ENCODE measurements at regions not wholly inside any gene's neighbourhood (a gene's known extent, or its start where the extent isn't known, plus 50 kb on each side); places are given as distances from the start of the nearest gene placed in this dataset.
A peak's percentile ranks its signal among the peaks of the same experiment; 100 is the strongest.
"Not testable (repeated sequence)": the region's sequence is repeated elsewhere in the genome, so short reads cannot be mapped to it uniquely, and the experiment has no call there.

GRCh38 chr6:14889611-14890593 lies 356.0 kb upstream of the JARID2 start:
- H3K36me3 ChIP-seq (ENCODE audit: control insufficient read depth in 2 of 2, insufficient read depth in 1 of 2, low read length in 2 of 2): no peaks in the 10 kb centered on the region
- no peaks in the 10 kb centered on the region for H3K9me3 ChIP-seq (ENCODE audit: control insufficient read depth, insufficient read depth, low read depth, low read length)
- no peak for TF ChIP-seq ZNF404 (tag by site-specific recombination; IDR thresholded peaks at IDR 0.05)
- no peak for TF ChIP-seq ZNF558 (tag by site-specific recombination; IDR thresholded peaks at IDR 0.05)
- TF ChIP-seq HOXD13 (CRISPR knock-in tag; IDR thresholded peaks at IDR 0.05; ENCODE audit: borderline replicate concordance): peak; percentile 75; the same call in 1 of the 2 replicates
- no peak for TF ChIP-seq ZNF155 (tag by site-specific recombination; IDR thresholded peaks at IDR 0.05)
- TF ChIP-seq FEZF1 (tag by site-specific recombination; IDR thresholded peaks at IDR 0.05): peak; percentile 40; the same call in 1 of the 2 replicates
- TF ChIP-seq ZNF398 (tag by site-specific recombination; IDR thresholded peaks at IDR 0.05): no peak
- 0 out of 2 replicates have a peak, but pooled peaks have one; percentile 54 for TF ChIP-seq ZNF610 (tag by site-specific recombination; IDR thresholded peaks at IDR 0.05; ENCODE audit: borderline replicate concordance)
- no peaks in the 10 kb centered on the region for H3K4me1 ChIP-seq (ENCODE audit: control insufficient read depth, insufficient read depth, low read length)
- no peak overlapping the region for H3K4me3 ChIP-seq (ENCODE audit: low read depth, low read length)
- CTCF ChIA-PET: interaction anchor here (0.5 kb wide), 1 partner anchor 86 kb away, joined by 3 read pairs; no protein-coding TSS in a partner anchor
- peak overlapping the region; percentile 7; the same call in 1 of the 2 replicates for H3K27ac ChIP-seq (ENCODE audit: extremely low read depth, low read depth, low read length)
- POLR2A ChIA-PET: no interaction called here

- H3K9me3 ChIP-seq (ENCODE audit: control insufficient read depth, insufficient read depth, low read depth, low read length); H3K4me1 ChIP-seq (ENCODE audit: control insufficient read depth, insufficient read depth, low read length); H3K27ac ChIP-seq (ENCODE audit: extremely low read depth, low read depth, low read length); H3K36me3 ChIP-seq (ENCODE audit: control insufficient read depth in 2 of 2, insufficient read depth in 1 of 2, low read length in 2 of 2); POLR2A ChIA-PET; H3K4me3 ChIP-seq (ENCODE audit: low read depth, low read length): not testable (repeated sequence)
- CTCF ChIA-PET: interaction anchor here (0.6 kb wide), 1 partner anchor 128 kb away, joined by 6 read pairs; no protein-coding TSS in a partner anchor
- TF ChIP-seq PRDM10 (tag by site-specific recombination; IDR thresholded peaks at IDR 0.05): peak; percentile 64
Observed at GRCh38 chr6:14891820-14892375, 354.0 kb upstream of the JARID2 start.

DNA sequence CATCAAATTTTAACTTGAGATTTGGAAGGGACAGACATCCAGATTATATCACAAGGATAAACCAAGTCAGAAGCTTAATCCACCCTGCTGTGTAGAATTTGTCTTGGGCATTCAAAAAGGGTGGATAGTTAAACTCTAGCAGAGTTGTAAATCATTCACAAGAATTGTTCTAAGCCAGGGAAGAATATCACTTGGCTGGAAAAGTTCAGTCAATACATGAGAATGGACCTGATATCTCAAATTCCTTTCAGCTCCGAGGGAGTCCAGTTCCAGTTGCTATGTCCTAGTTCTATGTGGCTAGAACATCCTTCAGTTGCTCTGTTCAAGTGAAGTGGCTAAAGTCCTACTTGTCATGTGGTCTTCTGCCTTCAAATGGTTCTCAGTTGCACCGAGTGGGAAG lies 351.8 kb upstream of the JARID2 start:
- no peaks in the 10 kb centered on the region for H3K36me3 ChIP-seq (ENCODE audit: control insufficient read depth in 2 of 2, insufficient read depth in 1 of 2, low read length in 2 of 2)
- ChIA-PET POLR2A (no interaction called here), CTCF (interaction anchor here (0.6 to 2.9 kb wide), 3 partner anchors 11 to 586 kb away, joined by 3 to 6 read pairs (median 3); no protein-coding TSS in a partner anchor)
- H3K4me1 ChIP-seq (ENCODE audit: control insufficient read depth, insufficient read depth, low read length): no peaks in the 10 kb centered on the region
- TF ChIP-seq BCL11A (tag by site-specific recombination; IDR thresholded peaks at IDR 0.05; ENCODE audit: low read depth): no peak
- TF ChIP-seq ZNF514 (tag by site-specific recombination; IDR thresholded peaks at IDR 0.05): no peak
- H3K9me3 ChIP-seq (ENCODE audit: control insufficient read depth, insufficient read depth, low read depth, low read length): no peaks in the 10 kb centered on the region
- no peak overlapping the region for H3K4me3 ChIP-seq (ENCODE audit: low read depth, low read length)
- H3K27ac ChIP-seq (ENCODE audit: extremely low read depth, low read depth, low read length): no peak overlapping the region
